NCI-H1694 (cell line): ENCODE measurements at regions not wholly inside any gene's neighbourhood (a gene's known extent, or its start where the extent isn't known, plus 50 kb on each side); places are given as distances from the start of the nearest gene placed in this dataset.
"Not testable (repeated sequence)": the region's sequence is repeated elsewhere in the genome, so short reads cannot be mapped to it uniquely, and the experiment has no call there.

Experiments
- DNase-seq: peaks from one replicate; lab custom pipeline; 2025; lab: John Stamatoyannopoulos, UW

DNA sequence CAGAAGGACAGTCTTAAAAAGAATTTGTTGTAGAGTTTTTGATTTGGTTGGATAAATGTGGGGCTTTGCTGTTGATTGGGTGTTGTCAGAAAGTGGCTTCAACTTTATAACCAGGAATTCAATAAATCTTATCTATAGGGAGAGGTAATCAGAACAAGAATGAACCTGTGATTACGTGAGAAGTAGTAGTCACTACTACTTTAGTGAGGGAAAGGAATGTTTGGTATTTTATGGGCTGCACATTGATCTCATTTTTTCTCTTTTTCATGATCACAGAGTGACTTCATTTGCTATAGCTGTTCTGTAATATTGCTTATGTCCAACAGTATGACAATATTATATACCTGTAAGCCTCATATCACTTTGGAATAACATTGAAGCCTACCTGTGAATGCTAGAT is 485.2 kb upstream of the BCHE start:
- DNase-seq: no peak

DNA sequence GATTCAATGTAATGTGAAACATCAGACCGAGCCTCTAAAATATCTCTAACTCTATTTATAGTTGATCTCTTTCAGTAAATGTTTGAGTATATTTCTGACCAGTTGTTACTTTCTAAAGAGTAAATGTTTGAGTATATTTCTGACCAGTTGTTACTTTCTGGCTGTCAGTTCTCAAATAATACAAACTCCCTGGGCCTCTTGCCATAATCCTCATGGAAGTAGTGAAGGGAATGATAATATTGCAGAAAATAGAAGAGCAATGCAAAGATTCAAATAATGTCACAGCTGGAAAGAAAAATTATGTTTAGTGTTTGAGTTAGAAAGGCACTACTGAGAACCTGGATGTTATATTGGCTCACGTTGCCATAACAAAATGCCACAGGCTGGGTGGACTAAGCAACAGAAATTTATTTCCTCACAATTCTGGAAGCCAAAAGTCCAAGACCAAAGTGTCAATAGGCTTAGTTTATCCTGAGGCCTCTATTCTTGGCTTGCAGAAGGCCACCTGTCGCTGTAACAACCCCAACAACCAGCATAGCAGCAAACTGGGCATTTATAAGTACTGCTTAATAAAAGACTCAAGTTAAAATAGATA is 470.6 kb upstream of the BCHE start:
- no peak for DNase-seq

DNA sequence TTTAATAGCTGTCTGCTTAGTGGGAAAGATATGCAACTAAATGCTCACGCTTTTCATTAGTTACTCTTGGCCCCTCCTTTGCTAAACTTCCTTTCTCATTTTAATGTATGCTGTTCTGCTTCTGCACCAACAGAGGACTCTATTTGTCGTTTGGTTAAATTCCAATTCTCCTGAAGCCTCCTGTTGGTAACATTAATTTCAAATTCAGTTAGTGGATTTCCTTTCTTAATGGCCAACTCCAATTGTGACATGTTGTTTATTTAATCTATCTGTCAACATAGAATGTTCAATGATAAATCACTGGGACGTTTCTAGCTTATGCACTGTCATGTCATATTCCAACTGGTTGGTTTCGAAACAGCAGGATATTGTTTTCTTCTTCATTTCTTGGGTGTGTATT is 467.4 kb upstream of the BCHE start:
- DNase-seq: no peak

DNA sequence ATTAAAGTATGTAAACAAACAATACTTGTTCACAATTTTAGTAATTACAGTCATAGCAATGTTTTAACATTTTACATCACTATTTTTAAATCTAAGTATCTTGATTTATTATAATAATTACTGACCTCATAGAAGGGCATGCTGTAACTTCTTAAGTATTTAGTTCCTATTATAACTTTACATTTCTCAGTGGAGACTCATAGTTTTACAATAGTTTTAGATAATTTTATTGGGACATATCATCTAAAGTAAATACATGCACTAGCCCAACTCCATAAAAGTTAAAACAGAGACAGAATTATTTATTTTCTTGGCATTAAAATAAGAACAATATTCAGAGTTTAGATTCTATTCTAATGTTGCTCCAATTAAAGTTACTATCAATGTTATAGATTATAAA is 466.5 kb upstream of the BCHE start:
- DNase-seq: no peak

DNA sequence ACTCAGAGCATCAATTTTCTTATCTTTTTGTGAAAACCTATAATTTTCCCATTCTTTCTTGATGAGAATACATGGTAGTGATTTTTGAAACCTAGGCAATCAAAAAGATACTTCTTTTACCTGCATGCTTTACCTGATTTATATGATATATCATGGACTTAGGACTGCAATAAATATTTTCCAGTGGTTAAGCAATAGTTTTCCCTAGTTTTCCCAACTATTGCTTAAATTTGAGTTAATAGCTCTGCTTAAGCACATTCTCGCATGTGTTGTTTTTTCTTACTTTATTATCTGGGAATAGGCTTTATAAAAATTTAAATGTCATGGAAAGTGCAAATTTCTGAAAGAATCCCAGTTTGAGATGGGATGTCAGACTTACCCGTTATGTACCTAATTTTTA is 465.1 kb upstream of the BCHE start:
- DNase-seq: no peak

DNA sequence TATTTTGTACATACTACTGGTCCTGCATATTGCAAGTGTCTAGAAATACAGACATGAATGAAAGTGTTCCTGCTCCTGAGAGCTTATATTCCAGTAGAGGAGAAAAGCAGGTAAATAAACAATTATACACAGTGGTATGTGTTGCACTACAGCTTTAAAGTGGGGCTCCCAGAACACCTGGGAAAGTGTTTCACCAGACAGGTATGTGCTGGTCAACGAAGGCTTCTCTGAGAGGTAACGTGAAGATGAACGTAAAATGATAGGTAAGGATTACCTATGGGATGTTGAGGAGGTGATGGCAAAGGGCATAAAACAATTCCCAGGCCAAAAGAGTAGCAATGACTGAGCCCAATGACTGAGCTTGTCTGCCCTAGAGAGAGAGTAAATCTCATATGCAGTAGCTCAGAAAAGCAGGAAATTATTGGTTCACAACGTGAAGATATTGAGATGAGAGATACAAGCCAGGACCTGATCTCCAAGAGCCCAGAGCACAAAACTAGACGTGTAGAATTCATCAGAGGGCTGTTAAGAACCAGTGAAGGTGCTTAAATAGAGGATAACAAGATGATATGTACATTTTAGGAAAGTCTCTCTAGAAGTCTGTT is 459.1 kb upstream of the BCHE start:
- DNase-seq: no peak

DNA sequence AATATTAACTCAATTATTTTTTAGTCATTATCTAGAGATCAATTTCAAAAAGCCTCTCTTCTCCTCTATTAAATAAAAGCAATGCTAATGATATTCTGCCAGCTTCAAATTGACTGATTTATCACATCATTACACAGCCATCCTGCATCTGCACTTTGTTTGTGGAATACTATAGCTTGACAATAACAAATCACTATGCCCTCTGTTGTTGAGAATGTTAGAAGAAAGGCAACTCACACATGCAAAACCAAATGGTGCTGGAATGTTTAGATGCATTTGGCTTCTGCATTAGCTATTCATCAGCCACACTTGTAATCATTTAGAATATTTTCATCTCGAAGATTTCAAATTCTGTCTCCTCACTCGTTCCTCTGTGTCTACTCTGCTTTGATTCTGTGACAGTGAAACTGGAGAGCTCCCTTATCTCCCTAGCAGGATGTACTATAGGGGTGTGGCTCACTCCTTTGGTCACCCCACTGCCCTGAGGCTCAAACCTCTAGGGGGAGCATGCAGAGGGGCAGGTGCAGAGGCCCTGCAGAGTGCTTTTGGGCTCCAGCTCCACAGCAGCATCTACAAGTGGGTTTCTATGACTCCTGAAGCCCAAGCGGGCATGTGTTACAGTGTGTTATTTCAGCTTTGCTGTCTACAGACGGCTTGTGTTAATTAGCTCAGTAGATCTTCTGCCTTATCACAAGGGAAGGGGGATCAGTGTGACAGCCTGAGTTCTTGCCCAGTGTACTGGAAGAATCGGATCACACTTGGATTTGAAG is 454.1 kb upstream of the BCHE start:
- no peak for DNase-seq

DNA sequence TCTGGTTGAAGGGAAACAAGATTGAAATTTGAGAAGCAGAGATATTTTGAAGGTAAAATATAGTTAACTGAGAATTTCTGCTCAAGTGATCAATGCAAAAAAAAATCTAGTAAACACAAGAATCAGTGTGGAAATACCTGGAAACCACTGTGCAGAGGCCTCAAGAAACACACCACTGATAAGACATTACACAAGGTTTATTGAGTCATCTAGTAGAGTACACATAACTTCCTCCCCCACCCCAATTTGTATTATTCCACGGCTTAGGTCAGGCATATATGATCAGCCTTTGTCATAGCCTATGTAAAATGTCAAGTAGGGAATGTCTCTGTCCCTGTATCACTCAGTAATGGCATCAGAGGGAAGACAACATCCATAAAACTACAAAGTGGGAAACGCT is 447.8 kb upstream of the BCHE start:
- no peak for DNase-seq

DNA sequence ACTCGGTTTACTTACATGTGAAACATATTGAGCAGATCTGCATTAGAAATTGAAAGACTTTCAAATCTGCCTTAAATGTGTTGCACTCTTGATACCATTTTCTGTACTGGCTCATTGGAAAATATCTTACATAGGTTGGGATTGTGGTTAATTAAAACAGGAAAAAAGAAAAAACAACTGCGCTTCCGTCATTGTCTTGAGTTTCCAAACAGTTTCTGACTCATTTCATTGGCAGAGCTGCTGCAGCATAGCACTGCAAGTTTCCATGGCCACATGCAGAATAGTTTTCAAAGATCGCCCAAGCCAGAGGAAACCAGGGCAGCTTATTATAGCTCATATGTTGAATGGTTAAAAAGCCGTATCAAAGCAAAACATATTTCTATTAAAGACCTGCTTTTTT is 446.6 kb upstream of the BCHE start:
- DNase-seq: no peak

DNA sequence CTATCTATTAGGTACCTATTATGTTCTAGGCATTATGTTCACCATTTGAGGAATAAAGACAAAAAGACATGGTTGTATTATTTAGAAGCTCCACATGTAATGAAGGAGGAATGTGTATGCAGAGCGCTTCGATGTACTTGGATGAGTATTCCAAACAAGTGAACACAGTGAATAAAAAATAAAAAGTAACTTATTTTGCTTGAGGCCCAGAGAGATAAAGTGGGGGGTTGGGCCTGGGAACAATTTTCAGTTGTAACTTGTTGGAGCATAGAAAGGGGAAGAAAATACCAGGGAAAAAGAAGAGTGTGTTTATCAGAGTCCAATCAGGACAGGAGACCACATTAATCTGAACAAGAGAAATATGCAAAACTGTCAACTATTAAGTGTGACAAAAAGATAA is 445.7 kb upstream of the BCHE start:
- DNase-seq: no peak

DNA sequence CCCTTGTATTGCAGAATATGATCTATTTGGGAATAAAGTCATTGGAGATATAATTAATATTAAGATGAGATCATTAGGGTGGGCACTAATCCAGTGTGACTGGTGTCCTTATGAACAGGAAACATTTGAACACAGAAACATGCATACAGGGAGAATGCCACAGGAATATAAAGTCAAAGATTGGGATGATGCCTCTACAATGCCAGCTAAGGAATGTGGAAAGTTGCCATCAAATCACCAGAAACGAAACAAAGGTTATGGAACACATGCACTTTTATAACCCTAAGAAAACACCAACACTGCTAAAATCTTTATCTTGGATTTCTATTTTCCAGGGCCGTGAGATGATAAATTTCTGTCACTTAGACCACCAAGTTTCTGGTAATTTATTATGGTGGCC is 442.4 kb upstream of the BCHE start:
- DNase-seq: no peak

DNA sequence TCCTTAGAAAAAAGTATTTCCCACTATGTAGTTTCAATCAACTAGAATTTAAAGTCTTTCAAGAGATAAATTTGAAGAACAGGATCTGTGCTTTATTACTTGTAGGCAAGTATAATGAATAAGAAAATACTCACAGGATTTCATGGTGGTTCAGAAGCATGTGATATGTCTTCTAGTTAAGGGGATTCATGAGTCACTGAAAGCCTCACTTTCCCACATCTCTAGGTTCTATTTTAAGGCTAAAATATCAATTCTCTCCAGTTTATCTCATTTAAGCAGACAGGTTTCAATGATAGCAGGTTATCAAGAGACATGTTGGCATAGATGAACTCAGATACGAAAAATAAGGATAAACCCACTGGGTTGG is 437.8 kb upstream of the BCHE start:
- DNase-seq: no peak

DNA sequence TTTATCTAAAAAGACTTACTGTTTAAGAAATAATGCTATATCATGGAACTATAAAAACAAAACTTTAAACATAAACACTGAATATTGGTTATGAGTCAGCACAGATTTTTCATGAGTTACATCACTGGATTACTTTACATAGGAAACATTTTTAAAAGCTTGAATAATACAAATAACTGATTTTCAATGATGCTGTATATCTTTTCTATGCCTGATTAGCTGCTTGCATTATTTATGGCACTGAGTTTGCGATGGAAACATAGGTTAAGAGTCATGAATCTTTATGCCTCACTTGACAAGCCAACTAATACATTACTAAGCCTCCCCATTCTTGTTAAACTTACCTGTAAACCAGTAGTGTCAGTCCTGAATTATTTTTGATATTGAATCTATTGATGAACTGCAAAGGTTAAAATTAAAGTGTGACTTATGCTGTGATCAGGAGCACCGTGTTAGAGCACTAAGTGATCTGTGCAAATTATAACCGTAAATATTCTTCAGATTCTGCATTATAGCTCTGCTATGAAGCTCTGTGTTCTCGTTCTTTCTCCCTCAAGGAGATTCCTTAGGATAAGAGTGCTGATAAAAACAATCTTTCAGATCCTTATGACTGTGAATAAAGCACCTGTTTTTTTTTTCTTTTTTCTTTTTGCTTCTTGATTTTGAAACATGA is 437.3 kb upstream of the BCHE start:
- DNase-seq: no peak

DNA sequence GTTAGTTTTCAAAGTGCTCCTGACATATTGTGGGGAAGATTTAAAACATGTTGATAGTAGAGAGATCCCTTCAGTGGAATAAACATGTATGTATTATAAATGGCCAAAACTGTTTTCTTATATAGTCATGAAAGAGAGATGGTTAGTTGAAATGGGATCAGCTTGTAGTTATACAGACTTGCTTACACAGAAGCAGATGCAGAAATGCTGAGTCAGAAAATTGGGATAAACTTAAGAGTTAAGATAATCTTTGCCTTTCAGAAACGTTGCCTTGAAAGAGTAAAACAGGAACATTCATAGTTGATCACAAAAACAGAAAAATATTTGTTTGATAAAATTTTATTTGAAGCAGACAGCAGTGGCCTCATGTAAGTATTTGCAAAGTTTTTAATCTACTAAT is 433.2 kb upstream of the BCHE start:
- no peak for DNase-seq

DNA sequence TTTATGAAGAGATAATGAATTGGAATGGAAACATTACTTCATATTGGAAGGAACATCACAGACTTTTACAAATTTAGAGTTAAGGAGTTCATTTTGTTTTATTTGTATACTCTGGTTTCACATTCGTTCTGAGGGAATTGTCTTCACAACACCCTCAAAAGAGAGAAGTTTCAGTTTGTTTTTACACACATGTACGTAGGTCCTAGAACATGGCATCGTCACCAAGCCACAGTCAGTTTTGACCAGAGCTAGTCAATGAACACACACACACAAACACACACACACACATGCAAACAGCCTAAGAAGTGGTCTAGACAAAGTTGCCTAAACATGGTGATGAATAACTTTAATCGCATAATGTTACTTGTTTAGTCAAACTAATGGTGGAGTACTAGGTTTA is 427.9 kb upstream of the BCHE start:
- no peak for DNase-seq

DNA sequence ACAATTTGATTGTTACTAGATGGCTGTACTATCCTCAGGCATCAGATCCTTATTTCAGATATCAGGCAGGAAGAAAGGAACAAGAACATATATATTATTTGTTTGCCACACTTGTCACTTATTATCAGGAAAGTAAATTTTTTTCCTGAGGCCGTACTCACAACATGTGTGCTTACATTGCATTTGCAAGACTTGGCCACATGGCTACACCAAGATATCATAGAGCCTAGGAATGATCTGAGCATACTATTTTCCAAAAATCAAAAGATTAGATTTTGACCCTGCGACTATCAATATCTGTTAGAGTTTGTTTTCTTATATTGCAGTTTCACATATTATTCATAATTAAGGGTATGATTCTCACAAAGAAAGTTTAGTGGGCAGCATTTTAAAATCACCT is 426.2 kb upstream of the BCHE start:
- DNase-seq: no peak

DNA sequence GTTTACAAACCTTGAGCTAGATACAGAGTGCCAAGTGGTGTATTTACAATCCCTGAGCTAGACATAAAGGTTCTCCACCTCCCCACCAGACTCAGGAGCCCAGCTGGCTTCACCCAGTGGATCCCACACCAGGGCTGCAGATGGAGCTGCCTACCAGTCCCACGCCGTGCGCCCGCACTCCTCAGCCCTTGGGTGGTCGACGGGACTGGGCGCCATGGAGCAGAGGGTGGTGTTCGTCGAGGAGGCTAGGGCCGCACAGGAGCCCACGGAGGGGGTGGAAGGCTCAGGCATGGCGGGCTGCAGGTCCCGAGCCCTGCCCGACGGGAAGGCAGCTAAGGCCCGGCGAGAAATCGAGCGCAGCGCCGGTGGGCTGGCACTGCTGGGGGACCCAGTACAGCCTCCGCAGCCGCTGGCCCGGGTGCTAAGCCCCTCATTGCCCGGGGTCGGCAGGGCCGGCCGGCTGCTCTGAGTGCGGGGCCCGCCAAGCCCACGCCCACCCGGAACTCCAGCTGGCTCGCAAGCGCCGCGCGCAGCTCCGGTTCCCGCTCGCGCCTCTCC is 421.1 kb upstream of the BCHE start:
- DNase-seq: not testable (repeated sequence)

DNA sequence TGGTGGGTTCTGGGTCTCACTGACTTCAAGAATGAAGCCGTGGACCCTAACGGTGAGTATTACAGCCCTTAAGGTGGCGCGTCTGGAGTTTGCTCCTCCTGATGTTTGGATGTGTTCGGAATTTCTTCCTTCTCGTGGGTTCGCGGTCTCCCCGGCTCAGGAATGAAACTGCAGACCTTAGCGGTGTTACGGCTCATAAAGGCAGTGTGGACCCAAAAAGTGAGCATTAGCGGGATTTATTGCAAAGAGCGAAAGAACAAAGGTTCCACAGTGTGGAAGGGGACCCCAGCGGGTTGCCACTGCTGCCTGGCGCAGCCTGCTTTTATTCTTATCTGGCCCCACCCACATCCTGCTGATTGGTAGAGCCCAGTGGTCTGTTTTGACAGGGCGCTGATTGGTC is 420.5 kb upstream of the BCHE start:
- no peak for DNase-seq

DNA sequence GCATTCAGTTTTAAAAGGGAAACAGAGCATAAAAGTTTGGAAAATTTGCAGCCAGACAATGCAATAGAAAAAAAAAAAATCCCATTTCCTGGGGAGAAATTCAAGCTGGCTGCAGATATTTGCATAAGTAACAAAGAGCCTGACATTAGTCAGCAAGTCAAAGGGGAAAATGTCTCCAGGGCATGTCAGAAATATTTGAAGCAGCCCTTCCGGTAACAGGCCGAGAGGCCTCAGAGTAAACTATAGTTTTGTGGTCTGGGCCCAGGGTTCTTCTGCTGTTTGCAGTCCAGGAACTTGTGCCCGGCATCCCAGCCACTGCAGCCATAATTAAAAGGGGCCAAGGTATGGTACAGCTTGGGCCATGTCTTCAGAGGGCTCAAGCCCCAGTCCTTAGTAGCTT is 411.6 kb upstream of the BCHE start:
- DNase-seq: no peak

DNA sequence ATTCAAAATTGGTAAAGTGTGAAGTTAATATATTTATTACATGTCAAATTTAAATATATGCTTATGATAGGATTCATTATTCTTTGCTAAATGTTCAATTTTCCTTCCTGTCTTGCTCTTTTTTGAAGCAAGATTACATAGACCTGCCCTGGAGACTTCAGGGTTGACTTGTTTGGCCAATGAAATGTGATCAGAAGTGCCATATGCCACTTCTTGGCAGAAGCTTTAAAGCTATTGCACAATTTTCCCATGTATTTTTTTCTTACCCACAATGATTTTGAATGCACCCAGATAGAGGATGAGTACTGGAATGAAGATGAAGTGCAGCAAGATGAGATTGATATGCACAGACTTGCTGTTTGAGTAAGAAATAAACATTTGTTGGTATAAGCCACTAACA is 406.3 kb upstream of the BCHE start:
- no peak for DNase-seq

DNA sequence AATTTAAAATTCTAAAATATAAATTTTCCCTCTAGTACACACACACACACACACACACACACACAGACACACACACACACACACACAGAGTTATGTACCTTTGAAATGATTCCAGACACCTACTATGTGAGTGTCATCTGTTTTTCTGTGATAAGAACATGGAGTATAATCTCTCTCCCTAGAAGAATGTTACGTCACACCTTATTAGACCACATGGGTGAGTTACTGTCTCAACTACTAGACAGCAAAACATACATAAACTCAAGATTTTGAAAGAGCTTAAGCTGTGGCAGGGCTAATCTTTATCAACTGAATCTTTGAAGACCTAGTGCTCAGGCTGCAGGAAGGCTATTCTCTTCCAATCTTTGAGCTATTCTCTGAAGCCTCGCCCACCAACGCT is 385.9 kb upstream of the BCHE start:
- no peak for DNase-seq

DNA sequence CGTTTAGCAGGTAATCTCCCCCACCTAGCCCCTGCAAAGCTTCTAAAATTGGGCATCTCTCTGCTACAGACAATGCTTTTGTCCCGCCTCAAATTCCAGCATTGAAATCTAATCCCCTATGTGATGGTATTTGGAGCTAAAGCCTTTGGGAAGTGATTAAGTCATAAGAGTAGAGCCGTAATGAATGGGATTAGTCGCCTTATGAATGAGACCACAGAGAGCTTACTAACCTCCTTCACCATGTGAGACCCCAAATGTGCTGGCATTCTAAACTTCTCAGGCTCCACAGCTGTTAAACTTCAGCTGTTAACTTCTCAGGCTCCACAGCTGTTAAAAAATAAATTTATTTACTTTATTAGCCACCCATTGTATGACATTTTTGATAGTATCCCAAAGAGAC is 374.2 kb upstream of the BCHE start:
- DNase-seq: no peak

DNA sequence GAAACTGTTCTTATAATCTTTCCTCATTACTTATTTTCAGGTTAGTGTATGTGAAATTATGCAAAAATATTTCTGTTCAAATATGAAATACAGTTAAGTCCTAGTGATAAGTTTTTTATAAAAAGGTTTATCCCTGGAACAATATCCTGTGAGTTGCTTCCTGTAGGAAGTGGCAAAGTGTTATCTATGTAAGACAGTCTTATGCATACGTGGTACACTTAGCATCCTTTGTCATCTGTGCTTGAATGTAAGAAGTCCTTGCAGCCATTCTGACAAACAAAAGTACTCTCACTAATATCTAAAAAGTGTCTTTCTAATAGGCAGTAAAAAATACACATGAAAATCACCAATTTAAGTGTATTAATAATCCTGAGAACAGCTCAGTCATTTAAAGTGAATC is 372.5 kb upstream of the BCHE start:
- no peak for DNase-seq
